ENCODE measurements at regions not wholly inside any gene's neighbourhood (a gene's known extent, or its start where the extent isn't known, plus 50 kb on each side); places are given as distances from the start of the nearest gene placed in this dataset.

- H3K36me3 ChIP-seq (ENCODE audit: control insufficient read depth in 2 of 2, insufficient read depth in 1 of 2, low read length in 2 of 2) = no peaks in the 10 kb centered on the region
- CTCF ChIA-PET = no interaction called here
- POLR2A ChIA-PET = no interaction called here
- no peak overlapping the region for H3K4me3 ChIP-seq (ENCODE audit: low read depth, low read length)
- H3K27ac ChIP-seq (ENCODE audit: extremely low read depth, low read depth, low read length) = no peak overlapping the region
- TF ChIP-seq ZNF248 (tag by site-specific recombination; IDR thresholded peaks at IDR 0.05) (no peak), ZNF639 (tag by site-specific recombination; IDR thresholded peaks at IDR 0.05) (no peak), ZNF366 (tag by site-specific recombination; conservative IDR thresholded peaks at IDR 0.05) (no peak), FEZF1 (tag by site-specific recombination; IDR thresholded peaks at IDR 0.05) (no peak), ZNF513 (tag by site-specific recombination; IDR thresholded peaks at IDR 0.05) (no peak), ZNF596 (tag by site-specific recombination; IDR thresholded peaks at IDR 0.05) (no peak), ZNF510 (tag by site-specific recombination; IDR thresholded peaks at IDR 0.05; ENCODE audit: insufficient replicate concordance) (no peak), ZNF529 (tag by site-specific recombination; IDR thresholded peaks at IDR 0.05; ENCODE audit: insufficient replicate concordance) (no peak), ZFP69B (tag by site-specific recombination; IDR thresholded peaks at IDR 0.05) (no peak), ELK4 (IDR thresholded peaks at IDR 0.05; ENCODE audit: borderline replicate concordance, low read depth, low read length) (no peak), SALL2 (tag by site-specific recombination; IDR thresholded peaks at IDR 0.05; ENCODE audit: borderline replicate concordance) (no peak), ZNF621 (tag by site-specific recombination; IDR thresholded peaks at IDR 0.05) (no peak), ZNF394 (tag by site-specific recombination; IDR thresholded peaks at IDR 0.05; ENCODE audit: borderline replicate concordance) (no peak), ZNF391 (tag by site-specific recombination; IDR thresholded peaks at IDR 0.05; ENCODE audit: borderline replicate concordance, low read depth) (no peak), GLI2 (tag by site-specific recombination; IDR thresholded peaks at IDR 0.05; ENCODE audit: borderline replicate concordance, low read depth) (no peak), KLF8 (tag by site-specific recombination; IDR thresholded peaks at IDR 0.05) (no peak), ZNF341 (tag by site-specific recombination; IDR thresholded peaks at IDR 0.05; ENCODE audit: low read depth) (no peak), ZEB2 (tag by site-specific recombination; IDR thresholded peaks at IDR 0.05) (no peak), SETDB1 (IDR thresholded peaks at IDR 0.05; ENCODE audit: insufficient read length, low read length) (no peak), BCL11B (tag by site-specific recombination; IDR thresholded peaks at IDR 0.05; ENCODE audit: low read depth) (no peak)
- no peaks in the 10 kb centered on the region for H3K9me3 ChIP-seq (ENCODE audit: control insufficient read depth, insufficient read depth, low read depth, low read length)
- H3K4me1 ChIP-seq (ENCODE audit: control insufficient read depth, insufficient read depth, low read length) = no peaks in the 10 kb centered on the region
These were observed 237.2 kb upstream of the DPH6 start for GRCh38 chr15:35783203-35783602.

- Histone ChIP-seq H3K36me3 (ENCODE audit: control insufficient read depth in 2 of 2, insufficient read depth in 1 of 2, low read length in 2 of 2) (no peaks in the 10 kb centered on the region), H3K9me3 (ENCODE audit: control insufficient read depth, insufficient read depth, low read depth, low read length) (no peaks in the 10 kb centered on the region), H3K27ac (ENCODE audit: extremely low read depth, low read depth, low read length) (no peak overlapping the region), H3K4me1 (ENCODE audit: control insufficient read depth, insufficient read depth, low read length) (no peaks in the 10 kb centered on the region), H3K4me3 (ENCODE audit: low read depth, low read length) (no peak overlapping the region)
- ChIA-PET CTCF (no interaction called here), POLR2A (no interaction called here)
- TF ChIP-seq ZNF121 (tag by site-specific recombination; IDR thresholded peaks at IDR 0.05) = peak; percentile 57; the same call in 1 of the 2 replicates
- no peak for TF ChIP-seq KLF10 (tag by site-specific recombination; IDR thresholded peaks at IDR 0.05)
- TF ChIP-seq ZNF660 (tag by site-specific recombination; IDR thresholded peaks at IDR 0.05) = peak; percentile 45; the same call in 1 of the 2 replicates
- TF ChIP-seq ZNF639 (tag by site-specific recombination; IDR thresholded peaks at IDR 0.05) = no peak
- TF ChIP-seq YY1 (tag by site-specific recombination; IDR thresholded peaks at IDR 0.05) = peak; percentile 75
- TF ChIP-seq TCF7L2 (IDR thresholded peaks at IDR 0.05; ENCODE audit: borderline replicate concordance, low read depth, low read length) = peak; percentile 69; the same call in 1 of the 2 replicates
- TF ChIP-seq FEZF1 (tag by site-specific recombination; IDR thresholded peaks at IDR 0.05) = peak; percentile 85
- TF ChIP-seq ZNF677 (tag by site-specific recombination; IDR thresholded peaks at IDR 0.05) = no peak
- TF ChIP-seq ZNF398 (tag by site-specific recombination; IDR thresholded peaks at IDR 0.05) = peak; percentile 39; the same call in 1 of the 2 replicates
- TF ChIP-seq ZNF140 (tag by site-specific recombination; IDR thresholded peaks at IDR 0.05) = no peak
- 0 out of 2 replicates have a peak, but pooled peaks have one; percentile 22 for TF ChIP-seq ZNF24 (tag by site-specific recombination; IDR thresholded peaks at IDR 0.05)
- TF ChIP-seq ZNF211 (tag by site-specific recombination; IDR thresholded peaks at IDR 0.05; ENCODE audit: low read depth) = no peak
These were observed 238.8 kb upstream of the DPH6 start for GRCh38 chr15:35784745-35785144.

Data from HEK293 (cell line).